Naive thymus-derived CD4-positive, alpha-beta T cell (primary cell): ENCODE measurements at regions not wholly inside any gene's neighbourhood (a gene's known extent, or its start where the extent isn't known, plus 50 kb on each side); places are given as distances from the start of the nearest gene placed in this dataset.
A peak's percentile ranks its signal among the peaks of the same experiment; 100 is the strongest.

Experiments
- ATAC-seq: fragments of 150-1000 bp; cut with Tn5 transposase; 2 replicates; pipeline ENCODE4 v1.10.0; 2021; ENCODE audit warnings: mild to moderate bottlenecking, moderate library complexity
- CTCF ChIA-PET: fragments of 350-600 bp; sonication (Branson Sonifier 250); formaldehyde crosslinking; loops from one replicate; lab custom pipeline; 2021; ENCODE audit warnings: antibody characterized with exemption; lab: Charles Lee
- POLR2A ChIA-PET: fragments of 350-600 bp; sonication (Branson Sonifier 250); formaldehyde crosslinking; loops from one replicate; lab custom pipeline; 2021; ENCODE audit warnings: antibody characterized with exemption, inconsistent platforms; lab: Charles Lee
- DNase-seq, 9 donors: peaks; one replicate each; pipeline versions ENCODE4 v3.0.0 to v3.0.0-alpha.2; 2020 to 2022; ENCODE audit warnings: mixed read lengths in 1 of 9
- H3K27ac ChIP-seq: one replicate; pipeline ENCODE4 v1.7.0; 2013; ENCODE audit warnings: mild to moderate bottlenecking, low read depth, low read length, moderate library complexity
- H3K27me3 ChIP-seq, 2 donors: one replicate each; pipeline ENCODE4 v1.7.0; 2013; ENCODE audit warnings: low read length in 2 of 2, mild to moderate bottlenecking in 2 of 2, moderate library complexity in 2 of 2; ENCODE audit not compliant: control insufficient read depth in 2 of 2, insufficient read depth in 2 of 2
- H3K36me3 ChIP-seq, 3 experiments: 1 replicate in 2 of 3; 2 replicates in 1 of 3; pipeline ENCODE4 v1.7.0; 2013; ENCODE audit warnings: low read length in 3 of 3, mild to moderate bottlenecking in 3 of 3, moderate library complexity in 1 of 3; ENCODE audit not compliant: insufficient read depth in 3 of 3, control insufficient read depth in 2 of 3
- H3K4me1 ChIP-seq, 2 donors: one replicate each; pipeline ENCODE4 v1.7.0; 2013; ENCODE audit warnings: low read length in 2 of 2, mild to moderate bottlenecking in 2 of 2, moderate library complexity in 1 of 2; ENCODE audit not compliant: control insufficient read depth in 2 of 2, insufficient read depth in 2 of 2
- H3K4me3 ChIP-seq: 2 replicates; pipeline ENCODE4 v1.7.0; 2013; ENCODE audit warnings: mild to moderate bottlenecking, low read length
- H3K9me3 ChIP-seq, 3 experiments: 1 replicate in 2 of 3; 2 replicates in 1 of 3; pipeline ENCODE4 v1.7.0; 2013; ENCODE audit warnings: low read length in 3 of 3; ENCODE audit not compliant: control insufficient read depth in 2 of 3
- H3K27ac Mint-ChIP-seq, 9 donors: one replicate each; pipeline ENCODE4 v1.8.0; 2020 to 2022; ENCODE audit warnings: mixed read lengths in 9 of 9, mild to moderate bottlenecking in 8 of 9, moderate library complexity in 5 of 9, inconsistent platforms in 2 of 9
- H3K27me3 Mint-ChIP-seq, 5 donors: one replicate each; pipeline ENCODE4 v1.8.0; 2021 to 2022; ENCODE audit warnings: mixed read lengths in 5 of 5, mild to moderate bottlenecking in 1 of 5
- H3K36me3 Mint-ChIP-seq, 5 donors: one replicate each; pipeline ENCODE4 v1.8.0; 2020 to 2022; ENCODE audit warnings: mixed read lengths in 5 of 5, mild to moderate bottlenecking in 3 of 5, inconsistent platforms in 1 of 5
- H3K4me1 Mint-ChIP-seq, 7 donors: one replicate each; pipeline ENCODE4 v1.8.0; 2020 to 2022; ENCODE audit warnings: mixed read lengths in 7 of 7, mild to moderate bottlenecking in 3 of 7, inconsistent platforms in 1 of 7
- H3K4me3 Mint-ChIP-seq, 10 donors: one replicate each; pipeline ENCODE4 v1.8.0; 2020 to 2022; ENCODE audit warnings: mild to moderate bottlenecking in 10 of 10, mixed read lengths in 10 of 10, moderate library complexity in 6 of 10, inconsistent platforms in 2 of 10
- H3K9me3 Mint-ChIP-seq, 11 donors: one replicate each; pipeline ENCODE4 v1.8.0; 2020 to 2022; ENCODE audit warnings: mixed read lengths in 11 of 11, mild to moderate bottlenecking in 4 of 11, inconsistent platforms in 1 of 11, moderate library complexity in 1 of 11
- intact Hi-C, 2 donors: fragments of 100-400 bp; cut with micrococcal nuclease; formaldehyde crosslinking; loops; one replicate each; pipeline ENCODE4 v1.15.1; 2023

- no peak overlapping the region for H3K4me3 Mint-ChIP-seq
- CTCF ChIA-PET: interaction anchor here (0.6 to 0.7 kb wide), 2 partner anchors 100 to 123 kb away, joined by 3 to 8 read pairs; no protein-coding TSS in a partner anchor
- DNase-seq: no peak
- Histone ChIP-seq H3K27ac (no peak overlapping the region), H3K27me3 (no peaks in the 10 kb centered on the region), H3K9me3 (no peaks in the 10 kb centered on the region), H3K4me1 (peaks cover 5 to 21% of the 10 kb centered on the region in 2 donors), H3K36me3 (no peaks in the 10 kb centered on the region), H3K4me3 (no peak overlapping the region)
- H3K27me3 Mint-ChIP-seq: no peaks in the 10 kb centered on the region
- POLR2A ChIA-PET: interaction anchor here (0.6 to 1.0 kb wide), 3 partner anchors 14 to 42 kb away, joined by 4 to 5 read pairs (median 4); no protein-coding TSS in a partner anchor
- peaks cover 10 to 45% (median 34%) of the 10 kb centered on the region in 7 donors for H3K4me1 Mint-ChIP-seq
- H3K36me3 Mint-ChIP-seq: peaks cover 0 to 3% (median 0%) of the 10 kb centered on the region in 5 donors
- H3K27ac Mint-ChIP-seq: no peak overlapping the region
- no peak for ATAC-seq
- peaks cover 0 to 5% (median 0%) of the 10 kb centered on the region in 11 donors for H3K9me3 Mint-ChIP-seq
- intact Hi-C loops: no loop called here
These were observed 119.0 kb downstream of the ARL4C start for GRCh38 chr2:234377761-234378391.

GRCh38 chr2:234376229-234376628 lies 120.7 kb downstream of the ARL4C start:
- Mint-ChIP-seq H3K27ac (peak overlapping the region in 4 of 9 donors; percentile 33 to 98 (median 50)), H3K4me3 (no peak overlapping the region), H3K9me3 (peaks cover 0 to 5% (median 0%) of the 10 kb centered on the region in 11 donors), H3K4me1 (peaks cover 21 to 61% (median 49%) of the 10 kb centered on the region in 7 donors), H3K27me3 (no peaks in the 10 kb centered on the region), H3K36me3 (peaks cover 0 to 3% (median 0%) of the 10 kb centered on the region in 5 donors)
- CTCF ChIA-PET: no interaction called here
- POLR2A ChIA-PET: interaction anchor here (0.6 kb wide), 1 partner anchor 161 kb away, joined by 3 read pairs; no protein-coding TSS in a partner anchor
- no peaks in the 10 kb centered on the region for H3K27me3 ChIP-seq
- no peak overlapping the region for H3K27ac ChIP-seq
- intact Hi-C loops: no loop called here
- H3K9me3 ChIP-seq: no peaks in the 10 kb centered on the region
- DNase-seq: no peak
- H3K4me3 ChIP-seq: no peak overlapping the region
- no peaks in the 10 kb centered on the region for H3K36me3 ChIP-seq
- H3K4me1 ChIP-seq: peaks cover 7 to 34% of the 10 kb centered on the region in 2 donors
- no peak for ATAC-seq

GRCh38 chr2:234375176-234375880 lies 121.6 kb downstream of the ARL4C start:
- Histone ChIP-seq H3K4me1 (peaks cover 7 to 41% of the 10 kb centered on the region in 2 donors), H3K9me3 (no peaks in the 10 kb centered on the region), H3K27me3 (no peaks in the 10 kb centered on the region), H3K27ac (no peak overlapping the region), H3K4me3 (no peak overlapping the region), H3K36me3 (no peaks in the 10 kb centered on the region)
- peaks cover 0 to 5% (median 0%) of the 10 kb centered on the region in 11 donors for H3K9me3 Mint-ChIP-seq
- ATAC-seq (no peak), DNase-seq (no peak)
- H3K27ac Mint-ChIP-seq: peak overlapping the region; percentile 16 to 98 (median 94)
- H3K4me3 Mint-ChIP-seq: peak overlapping the region in 1 of 10 donors; percentile 76
- ChIA-PET POLR2A (interaction anchor here (0.6 to 3.3 kb wide), 3 partner anchors 39 to 84 kb away, joined by 3 to 34 read pairs (median 3); no protein-coding TSS in a partner anchor), CTCF (interaction anchor here (2.5 kb wide), 1 partner anchor 85 kb away, joined by 8 read pairs; no protein-coding TSS in a partner anchor)
- peaks cover 23 to 70% (median 57%) of the 10 kb centered on the region in 7 donors for H3K4me1 Mint-ChIP-seq
- peaks cover 0 to 3% (median 0%) of the 10 kb centered on the region in 5 donors for H3K36me3 Mint-ChIP-seq
- no peaks in the 10 kb centered on the region for H3K27me3 Mint-ChIP-seq
- intact Hi-C loops: no loop called here

DNA sequence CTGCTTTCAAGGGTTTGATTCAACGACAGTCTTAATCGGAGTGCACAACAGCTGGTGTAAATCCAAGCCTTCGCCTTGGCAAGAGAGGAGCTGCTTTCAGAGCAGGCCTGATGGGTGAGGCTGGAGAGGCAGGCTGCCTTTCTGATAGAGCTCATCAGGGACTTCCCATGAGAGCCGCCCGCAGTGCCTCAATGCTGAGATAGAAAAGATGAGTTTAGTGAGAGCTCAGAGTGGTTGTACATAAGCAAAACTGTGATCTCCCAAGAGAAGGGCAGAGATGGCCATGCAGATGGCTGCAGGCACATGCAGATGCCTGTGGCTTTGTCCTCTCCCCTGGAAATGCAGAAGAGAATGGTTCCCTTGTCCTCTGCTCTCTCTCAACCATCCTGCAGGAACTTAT lies 122.1 kb downstream of the ARL4C start:
- intact Hi-C loops: loop anchor here (5.0 kb wide), 2 partner anchors 227 to 237 kb away; no protein-coding TSS in a partner anchor
- H3K27me3 Mint-ChIP-seq: no peaks in the 10 kb centered on the region
- DNase-seq (no peak), ATAC-seq (no peak)
- H3K27ac ChIP-seq: no peak overlapping the region
- H3K36me3 ChIP-seq: no peaks in the 10 kb centered on the region
- H3K4me3 Mint-ChIP-seq: peak overlapping the region in 2 of 10 donors; percentile 35 to 76
- CTCF ChIA-PET: interaction anchor here (1.1 to 2.5 kb wide), 4 partner anchors 8 to 123 kb away, joined by 3 to 8 read pairs (median 6); no protein-coding TSS in a partner anchor
- H3K4me3 ChIP-seq: no peak overlapping the region
- peaks cover 0 to 5% (median 0%) of the 10 kb centered on the region in 11 donors for H3K9me3 Mint-ChIP-seq
- peaks cover 0 to 3% (median 0%) of the 10 kb centered on the region in 5 donors for H3K36me3 Mint-ChIP-seq
- POLR2A ChIA-PET: interaction anchor here (0.6 to 3.3 kb wide), 5 partner anchors 14 to 83 kb away, joined by 3 to 34 read pairs (median 3); no protein-coding TSS in a partner anchor
- peaks cover 7 to 47% of the 10 kb centered on the region in 2 donors for H3K4me1 ChIP-seq
- H3K4me1 Mint-ChIP-seq: peaks cover 26 to 74% (median 62%) of the 10 kb centered on the region in 7 donors
- H3K27ac Mint-ChIP-seq: peak overlapping the region; percentile 57 to 98 (median 94)
- no peaks in the 10 kb centered on the region for H3K27me3 ChIP-seq
- no peaks in the 10 kb centered on the region for H3K9me3 ChIP-seq

DNA sequence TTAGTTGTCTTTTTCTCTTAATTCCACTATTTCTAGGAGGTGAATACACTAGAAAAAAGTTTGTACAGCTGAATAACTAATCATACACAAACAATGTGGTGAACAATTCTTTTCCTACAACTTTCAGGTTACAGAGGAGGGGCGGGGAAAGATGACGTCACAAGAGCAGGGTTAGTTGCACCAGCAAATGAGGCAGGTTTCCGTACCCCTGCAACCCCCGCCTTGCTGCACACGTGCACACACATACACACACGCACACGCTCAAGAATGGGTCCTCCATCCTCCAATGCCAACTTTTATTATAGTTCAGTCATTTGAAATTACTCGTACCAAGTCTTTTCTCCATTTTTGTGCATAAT lies 122.8 kb downstream of the ARL4C start:
- Mint-ChIP-seq H3K36me3 (peaks cover 0 to 3% (median 0%) of the 10 kb centered on the region in 5 donors), H3K27me3 (no peaks in the 10 kb centered on the region), H3K4me1 (peaks cover 29 to 80% (median 68%) of the 10 kb centered on the region in 7 donors), H3K4me3 (peak overlapping the region in 5 of 10 donors; percentile 53 to 82 (median 74)), H3K9me3 (peaks cover 0 to 5% (median 0%) of the 10 kb centered on the region in 11 donors), H3K27ac (peak overlapping the region; percentile 83 to 98 (median 94))
- POLR2A ChIA-PET: interaction anchor here (0.7 to 3.3 kb wide), 11 partner anchors 11 to 122 kb away, joined by 3 to 34 read pairs (median 5); partner anchors contain the start of gene ARL4C
- CTCF ChIA-PET: interaction anchor here (1.1 to 2.5 kb wide), 5 partner anchors 9 to 124 kb away, joined by 3 to 8 read pairs (median 6); no protein-coding TSS in a partner anchor
- no peak for ATAC-seq
- peak in 1 of 9 donors; percentile 14 for DNase-seq
- intact Hi-C loops: loop anchor here (5.0 kb wide), 2 partner anchors 227 to 237 kb away; no protein-coding TSS in a partner anchor
- no peaks in the 10 kb centered on the region for H3K9me3 ChIP-seq
- peaks cover 10 to 52% of the 10 kb centered on the region in 2 donors for H3K4me1 ChIP-seq
- no peak overlapping the region for H3K4me3 ChIP-seq
- H3K27ac ChIP-seq: peak overlapping the region; percentile 59
- no peaks in the 10 kb centered on the region for H3K27me3 ChIP-seq
- H3K36me3 ChIP-seq: no peaks in the 10 kb centered on the region
